Activated CD4-positive, alpha-beta T cell treated with anti-CD3 and anti-CD28 coated beads for 4 hours (primary cell): ENCODE measurements at regions not wholly inside any gene's neighbourhood (a gene's known extent, or its start where the extent isn't known, plus 50 kb on each side); places are given as distances from the start of the nearest gene placed in this dataset.

Experiments used
- DNase-seq, 2 donors: peaks; one replicate each; pipeline ENCODE4 v3.0.0-alpha.2; 2020

DNA sequence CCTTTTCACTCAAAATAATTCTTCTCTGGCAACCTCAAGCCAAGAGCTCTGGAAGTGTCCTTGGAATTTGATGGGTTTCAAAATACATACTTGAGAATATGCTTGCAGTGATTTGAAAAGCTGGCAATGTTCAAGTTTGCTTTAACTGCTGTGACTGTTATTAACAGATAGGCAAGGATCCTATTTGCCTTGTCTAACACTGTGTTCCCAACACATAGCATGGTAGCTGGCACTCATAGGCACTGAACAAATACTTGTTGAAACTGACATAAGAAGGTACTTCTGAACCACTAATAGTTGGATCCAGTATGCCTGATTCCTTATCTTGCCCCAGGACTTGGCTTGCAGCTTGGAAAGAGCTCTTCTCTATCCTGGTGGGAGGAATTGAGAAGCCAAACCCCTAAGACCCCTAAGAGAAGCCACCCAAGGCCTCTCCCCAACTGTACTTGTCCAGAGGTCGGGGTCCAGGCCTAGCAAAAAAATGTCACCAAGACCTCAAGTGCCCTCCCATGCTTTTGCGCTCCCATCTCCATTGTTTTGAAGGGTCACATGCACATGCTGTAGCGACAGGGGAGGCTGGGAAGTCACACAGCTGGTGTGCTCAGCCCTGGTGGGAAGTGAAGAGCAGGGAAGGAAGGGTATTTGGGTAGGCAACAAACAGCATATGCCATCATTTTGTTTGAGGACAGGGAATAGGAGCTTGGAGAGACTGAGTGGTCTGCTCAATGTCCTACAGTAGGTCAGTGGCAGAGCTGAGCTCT lies 118.4 kb upstream of the HAAO start:
- no peak for DNase-seq

- no peak for DNase-seq
Measured at GRCh38 chr2:42909966-42910365, 117.6 kb upstream of the HAAO start.

GRCh38 chr2:42908518-42909200 lies 116.3 kb upstream of the HAAO start:
- DNase-seq = no peak

GRCh38 chr2:42907835-42908234 lies 115.5 kb upstream of the HAAO start:
- DNase-seq = no peak

DNA sequence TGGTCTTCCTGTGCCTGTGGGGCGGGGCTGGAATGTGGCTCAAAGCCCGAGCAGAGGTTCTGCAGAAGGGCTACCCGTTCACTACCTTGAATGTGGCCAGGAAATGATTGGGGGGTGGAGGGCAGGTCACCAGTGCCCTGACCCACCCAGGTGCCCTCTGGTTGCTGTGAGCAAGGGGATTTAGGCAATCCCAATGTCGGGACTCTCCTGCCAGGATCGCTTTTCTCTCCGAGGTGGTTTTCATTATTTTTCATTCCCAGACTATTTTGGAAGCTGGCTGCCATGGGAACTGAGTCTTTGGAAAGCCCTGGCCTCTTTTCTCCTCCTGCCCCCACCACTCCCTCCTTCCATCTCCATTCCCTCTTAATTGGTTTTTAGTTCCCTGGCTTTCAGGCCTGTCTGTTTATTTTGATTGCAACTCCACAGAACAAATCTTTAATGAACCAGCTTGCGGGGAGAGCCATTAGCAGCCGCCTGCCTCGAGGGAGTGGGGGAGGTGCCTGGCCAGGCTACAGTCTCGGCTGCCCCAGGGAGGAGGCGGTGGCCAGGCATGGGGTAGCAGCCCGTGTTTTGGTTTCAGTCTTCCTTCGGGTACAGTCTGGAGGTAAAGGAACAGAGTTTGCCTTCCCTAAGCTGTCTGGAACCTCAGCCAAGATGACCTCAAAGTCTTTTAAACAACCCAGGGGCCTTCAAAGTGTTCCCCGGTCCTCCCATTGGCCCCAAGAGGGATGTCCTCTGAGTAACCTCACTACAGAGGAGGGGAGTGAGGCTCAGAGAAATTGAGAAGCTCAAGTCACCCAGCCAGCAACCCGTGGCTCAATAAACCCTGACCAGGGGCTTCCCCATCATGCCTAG lies 114.4 kb upstream of the HAAO start:
- no peak for DNase-seq

- DNase-seq = no peak
Measured at GRCh38 chr2:42906111-42906556, 113.8 kb upstream of the HAAO start.

GRCh38 chr2:42905341-42906110 lies 113.1 kb upstream of the HAAO start:
- no peak for DNase-seq

DNA sequence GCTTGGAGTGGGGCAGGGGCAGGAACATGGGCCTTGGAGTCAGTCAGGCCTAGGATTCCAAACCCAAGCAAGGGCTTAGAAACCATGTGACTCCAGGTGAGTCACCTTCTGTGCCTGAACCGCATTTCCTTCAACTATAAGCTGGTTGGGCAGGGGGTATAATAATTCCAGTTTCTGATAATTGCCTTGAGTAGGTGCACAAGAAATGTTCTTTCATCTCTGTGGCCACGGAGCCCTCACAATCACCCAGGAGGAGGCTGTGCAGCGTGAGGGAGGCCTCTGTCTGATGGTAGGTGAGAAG lies 112.1 kb upstream of the HAAO start:
- DNase-seq = no peak

GRCh38 chr2:42903821-42904575 lies 111.6 kb upstream of the HAAO start:
- no peak for DNase-seq

DNA sequence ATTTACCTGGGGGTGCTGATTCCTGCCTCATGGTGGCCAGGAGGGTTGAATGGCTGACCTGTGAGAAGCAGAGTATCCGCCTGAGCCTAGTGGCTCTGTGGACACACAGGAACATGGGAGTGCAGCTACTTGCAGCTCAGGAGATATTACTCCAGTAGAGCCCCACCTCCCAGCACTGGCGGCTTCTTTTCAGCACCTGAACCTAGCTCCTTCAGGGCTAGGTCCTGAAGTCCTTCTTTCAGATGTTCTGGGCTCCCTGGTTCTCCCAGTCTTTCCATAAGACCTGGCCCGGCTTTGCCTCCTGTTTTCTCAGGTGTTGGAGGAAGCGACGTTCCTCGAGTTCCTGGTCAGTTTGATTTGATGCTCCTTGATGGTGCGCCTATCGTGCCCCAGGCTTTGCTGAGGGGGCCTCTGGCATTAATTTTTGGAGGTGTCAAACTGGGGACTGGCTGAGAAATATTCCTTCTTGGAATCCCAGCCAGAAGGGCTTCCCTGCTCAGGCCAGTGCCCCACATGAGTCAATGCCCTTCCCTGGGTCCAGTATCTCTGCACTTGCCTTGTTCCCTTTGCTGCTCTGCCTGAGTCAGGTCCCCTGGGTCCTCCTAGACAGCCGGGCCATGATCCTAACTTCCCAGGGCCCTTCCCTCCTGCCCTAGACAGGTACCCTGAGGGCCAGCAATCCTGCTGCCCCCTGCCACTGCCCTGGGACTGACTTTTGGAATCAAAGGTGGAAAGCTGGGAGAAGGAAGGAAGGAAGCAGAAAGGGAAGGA lies 110.7 kb upstream of the HAAO start:
- no peak for DNase-seq

DNA sequence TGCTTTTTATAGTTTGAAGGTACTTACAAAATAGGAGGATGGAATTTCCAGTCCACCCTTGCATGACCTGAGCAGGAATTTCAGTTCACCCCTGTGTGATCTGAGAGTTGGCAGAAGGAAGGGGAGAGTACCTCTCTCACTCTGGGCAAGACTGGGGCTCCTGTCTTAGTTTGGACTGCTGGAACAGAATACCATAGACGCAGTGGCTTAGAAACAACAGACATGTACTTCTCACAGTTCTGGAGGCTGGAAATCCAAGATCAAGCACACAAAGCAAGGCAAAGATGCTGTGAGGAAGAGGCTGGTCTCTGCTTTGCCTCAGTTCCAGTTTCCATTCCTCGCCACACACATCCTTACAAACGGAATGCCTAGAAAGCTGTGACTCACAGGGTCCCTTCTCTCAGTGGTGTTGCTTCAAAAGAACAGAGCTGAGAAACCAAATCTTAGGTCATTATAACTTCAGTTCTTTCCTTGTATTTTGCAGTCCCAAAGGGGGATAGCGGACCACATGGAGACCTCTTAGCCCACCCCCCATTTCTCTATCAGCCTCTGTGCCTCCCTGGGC lies 108.8 kb upstream of the HAAO start:
- DNase-seq = no peak

- no peak for DNase-seq
Measured at GRCh38 chr2:42900289-42900891, 108.0 kb upstream of the HAAO start.

GRCh38 chr2:42897358-42897757 lies 105.0 kb upstream of the HAAO start:
- no peak for DNase-seq

DNA sequence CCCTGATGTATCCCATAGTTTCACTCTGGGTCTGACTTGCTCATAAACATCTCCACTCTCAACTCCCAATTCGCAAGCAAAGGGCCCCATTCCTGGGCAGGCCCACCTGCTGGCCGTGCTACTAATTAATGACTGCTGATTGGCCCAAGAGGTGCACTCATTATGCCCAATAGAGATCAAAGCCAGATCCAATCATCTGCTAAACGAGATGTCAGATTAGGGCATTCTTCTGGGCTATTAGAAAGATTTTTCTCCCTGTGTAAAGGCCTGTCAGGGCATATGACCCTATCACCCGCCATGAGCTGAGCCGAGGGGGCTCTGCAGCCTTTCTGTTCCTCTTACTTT lies 103.4 kb upstream of the HAAO start:
- DNase-seq = no peak

GRCh38 chr2:42895134-42895790 lies 102.9 kb upstream of the HAAO start:
- DNase-seq = no peak

- DNase-seq = no peak
Measured at GRCh38 chr2:42893047-42893758, 100.8 kb upstream of the HAAO start.

GRCh38 chr2:42890791-42891355 lies 98.5 kb upstream of the HAAO start:
- no peak for DNase-seq

- no peak for DNase-seq
Measured at GRCh38 chr2:42888321-42889245, 96.2 kb upstream of the HAAO start.
